HL-60/S4 (cell line): ENCODE measurements at regions not wholly inside any gene's neighbourhood (a gene's known extent, or its start where the extent isn't known, plus 50 kb on each side); places are given as distances from the start of the nearest gene placed in this dataset.
"Not testable (repeated sequence)": the region's sequence is repeated elsewhere in the genome, so short reads cannot be mapped to it uniquely, and the experiment has no call there.

Experiments
- in situ Hi-C: fragments of 300-500 bp; cut with MboI; formaldehyde crosslinking; loops from 2 replicates; pipeline ENCODE4 v1.14.3; 2022; ENCODE audit warnings: low sequenced_read_pairs

DNA sequence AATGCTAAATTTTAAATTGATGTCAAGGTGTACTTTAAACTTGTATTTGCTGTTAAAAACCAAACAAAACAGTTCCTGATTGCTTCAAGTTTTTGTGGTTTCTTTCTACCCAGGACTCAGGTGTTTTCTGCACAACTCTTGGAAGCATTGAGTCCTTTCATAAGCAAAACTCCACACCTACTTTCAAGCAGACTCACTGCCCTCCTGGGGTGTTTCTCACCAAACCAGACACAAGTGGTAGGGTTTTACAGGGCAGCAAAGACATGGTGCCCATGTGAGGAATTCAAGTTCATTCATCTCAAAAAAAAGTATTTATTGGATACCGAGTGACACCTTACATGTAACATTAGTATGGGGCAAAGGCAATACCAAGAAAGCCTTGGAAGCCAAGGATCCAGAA is 146.7 kb upstream of the BNIP2 start:
- in situ Hi-C loops: no loop called here

DNA sequence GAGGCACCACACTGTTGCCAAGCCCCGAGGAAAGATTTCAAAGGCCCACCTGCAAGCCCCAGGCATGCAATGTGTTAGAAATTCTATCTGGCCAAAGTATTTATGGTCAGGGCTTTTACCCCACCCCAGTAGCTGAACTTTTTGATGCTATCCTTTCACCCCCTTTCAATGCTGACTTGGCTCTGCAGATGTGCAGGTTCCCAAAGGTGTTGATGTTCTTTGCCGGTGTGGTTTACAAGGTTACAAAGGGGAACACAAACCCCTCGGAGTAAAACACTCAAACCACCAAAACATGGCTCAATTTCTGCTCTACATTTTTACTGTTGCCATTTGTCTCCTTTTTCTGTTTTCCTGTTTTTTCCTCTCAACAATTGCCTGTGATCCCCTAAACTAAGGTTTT is 145.4 kb upstream of the BNIP2 start:
- in situ Hi-C loops: no loop called here

DNA sequence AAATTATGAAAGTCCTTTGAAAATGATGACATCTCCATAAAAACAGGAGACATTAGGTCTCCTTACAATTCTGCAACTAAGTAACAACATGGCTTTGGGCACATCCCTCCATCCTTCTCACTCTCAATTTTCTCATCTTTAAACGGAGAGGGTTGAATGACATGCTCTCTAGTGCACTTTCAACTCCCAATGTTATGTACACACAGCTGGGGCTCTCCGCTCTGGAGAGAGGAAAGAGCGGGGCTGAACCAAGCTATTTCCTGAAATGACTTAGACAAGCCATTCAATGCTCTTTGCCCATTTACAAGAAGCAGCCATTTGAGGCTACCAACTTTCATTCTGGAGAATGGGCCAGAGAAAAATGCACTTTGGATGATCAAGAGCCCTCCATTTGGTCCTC is 144.2 kb upstream of the BNIP2 start:
- in situ Hi-C loops: no loop called here

DNA sequence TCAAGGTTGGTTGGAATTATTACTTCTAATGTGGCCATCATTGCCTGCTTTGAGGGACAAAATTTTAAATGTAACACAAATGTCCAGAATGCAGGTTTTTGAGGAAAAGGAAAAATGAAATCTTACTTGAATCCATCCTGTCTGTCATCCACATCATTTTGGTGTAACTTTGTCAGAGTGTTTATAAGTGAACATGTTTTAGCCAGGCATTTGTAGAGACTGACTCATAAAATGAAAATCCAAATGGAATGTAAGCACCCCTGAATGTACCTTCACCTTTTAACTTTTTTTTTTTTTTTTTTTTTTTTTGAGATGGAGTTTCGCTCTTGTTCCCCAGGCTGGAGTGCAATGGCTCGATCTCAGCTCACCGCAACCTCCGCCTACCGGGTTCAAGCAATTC is 141.8 kb upstream of the BNIP2 start:
- in situ Hi-C loops: no loop called here

DNA sequence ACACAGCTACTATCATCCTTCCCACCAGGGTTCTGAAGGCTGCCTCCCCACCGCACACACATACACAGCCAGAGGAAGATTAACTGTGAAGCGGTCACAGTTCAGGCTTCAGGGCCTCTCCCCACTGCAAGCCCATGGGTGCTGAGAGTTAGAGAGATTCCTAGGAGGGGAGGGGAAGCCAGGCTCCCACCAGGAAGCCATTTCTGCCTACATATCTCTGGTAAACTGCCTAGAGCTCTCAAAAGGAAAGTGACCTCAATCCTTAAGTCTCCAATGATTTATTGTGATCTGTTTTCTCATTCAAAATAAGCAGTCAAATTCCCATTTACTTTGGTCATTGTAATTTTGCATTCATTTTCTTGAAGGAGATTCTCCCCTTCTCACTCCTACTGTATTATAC is 141.0 kb upstream of the BNIP2 start:
- in situ Hi-C loops: no loop called here

DNA sequence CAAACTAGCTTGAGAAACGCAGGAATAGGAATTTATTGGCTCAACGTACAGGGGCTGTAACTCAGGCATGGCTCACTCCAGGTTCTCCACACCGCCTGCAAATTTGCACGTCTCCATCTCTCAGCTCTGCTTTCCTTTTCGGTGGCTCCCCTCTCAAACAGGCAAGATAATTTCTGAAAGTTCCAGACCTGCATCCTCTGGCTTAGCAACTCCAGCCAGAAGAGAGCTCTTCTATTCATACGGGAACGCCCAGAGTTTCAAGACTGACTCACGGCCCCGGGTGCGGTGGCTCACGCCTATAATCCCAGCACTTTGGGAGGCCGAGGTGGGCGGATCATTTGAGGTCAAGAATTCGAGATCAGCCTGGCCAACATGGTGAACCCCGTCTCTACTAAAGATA is 139.7 kb upstream of the BNIP2 start:
- in situ Hi-C loops: no loop called here

DNA sequence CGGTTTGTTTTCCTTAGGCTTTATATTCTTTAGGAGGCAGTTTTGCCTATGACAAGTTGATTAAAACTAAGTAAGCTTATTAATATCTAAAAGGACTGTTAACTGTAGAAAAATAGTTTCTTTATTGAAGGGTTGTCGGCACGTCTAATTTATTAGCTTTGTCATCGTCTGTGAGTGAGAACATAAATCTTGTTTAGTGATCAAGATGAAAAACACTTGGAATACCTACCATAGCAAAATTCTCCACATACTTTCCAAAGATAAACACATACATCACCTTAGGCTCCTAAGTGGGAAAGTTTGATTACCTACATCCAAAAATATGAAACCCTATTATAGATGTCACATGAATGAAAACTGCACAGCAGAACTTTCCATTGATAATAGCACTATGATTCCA is 139.1 kb upstream of the BNIP2 start:
- in situ Hi-C loops: no loop called here

DNA sequence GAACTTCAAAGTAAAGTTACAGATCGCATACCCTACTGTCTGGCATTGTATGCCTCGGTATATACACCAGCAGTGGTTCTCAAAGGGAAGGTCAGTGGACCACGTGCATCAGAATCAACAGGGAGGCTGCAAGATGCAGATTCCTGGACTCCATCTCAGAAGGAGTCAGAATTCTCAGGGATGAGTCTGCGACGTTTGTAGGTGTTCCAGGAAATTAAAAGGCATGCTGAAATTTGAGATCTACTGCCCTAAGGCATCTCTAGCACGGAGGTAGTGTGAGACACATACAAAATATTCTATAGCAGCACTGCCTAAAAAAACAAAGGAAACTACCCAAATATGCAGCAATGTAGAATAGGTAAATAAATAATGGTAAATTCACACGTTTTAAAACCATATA is 136.8 kb upstream of the BNIP2 start:
- in situ Hi-C loops: no loop called here

DNA sequence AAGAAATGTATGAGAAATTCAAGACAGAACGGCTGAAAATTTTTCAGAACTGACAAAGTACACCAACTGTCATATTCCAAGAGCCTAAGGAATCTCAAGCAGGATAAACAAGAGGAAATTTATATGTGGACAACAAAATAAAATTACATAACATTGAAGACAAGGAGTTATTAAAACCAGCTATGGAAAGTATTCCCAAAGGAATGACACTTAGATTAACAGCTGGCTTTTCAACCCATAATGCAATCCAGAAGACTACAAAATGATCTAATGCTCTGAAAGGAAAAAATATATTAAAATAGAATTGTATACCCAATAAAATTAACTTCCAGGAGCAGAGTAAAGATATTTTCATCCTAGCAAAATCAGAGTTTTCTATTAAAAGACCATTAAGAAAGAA is 132.2 kb upstream of the BNIP2 start:
- in situ Hi-C loops: no loop called here

DNA sequence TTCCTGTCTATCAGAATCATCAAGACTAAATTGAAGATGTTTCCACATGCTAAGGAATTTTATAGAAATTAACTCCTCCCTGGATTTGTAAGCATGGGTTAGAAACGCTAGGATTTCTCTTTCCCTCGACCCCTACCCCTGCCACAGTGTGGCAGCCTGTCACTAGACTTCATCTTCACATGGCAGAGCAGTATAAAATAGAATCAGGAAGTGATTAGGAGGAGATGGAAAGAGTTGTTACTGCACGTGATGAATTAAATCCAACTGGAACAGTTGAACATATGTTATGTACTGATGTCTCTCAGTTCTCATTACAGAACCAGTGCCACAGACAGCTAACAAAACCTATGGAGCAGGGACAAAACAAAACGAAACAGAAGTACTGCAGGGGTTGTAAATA is 130.0 kb upstream of the BNIP2 start:
- in situ Hi-C loops: no loop called here

DNA sequence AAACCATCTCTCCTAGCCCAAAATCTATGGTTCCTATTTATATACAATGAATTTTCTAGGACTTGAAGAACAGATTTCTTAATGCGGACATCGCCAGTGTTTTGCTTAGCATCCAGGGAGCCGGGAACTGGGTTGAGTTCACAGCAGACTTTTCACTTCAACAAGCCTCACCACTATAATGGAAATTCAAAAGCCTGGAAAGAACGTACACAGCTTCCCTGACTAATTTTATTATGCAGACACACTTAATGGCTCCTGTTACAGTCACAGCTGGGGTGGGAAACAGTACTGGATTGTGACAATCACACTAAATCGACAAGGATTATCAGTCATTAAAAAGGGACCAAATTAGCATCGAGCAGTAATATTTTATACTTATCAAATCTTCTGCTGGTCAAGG is 129.2 kb upstream of the BNIP2 start:
- in situ Hi-C loops: no loop called here

DNA sequence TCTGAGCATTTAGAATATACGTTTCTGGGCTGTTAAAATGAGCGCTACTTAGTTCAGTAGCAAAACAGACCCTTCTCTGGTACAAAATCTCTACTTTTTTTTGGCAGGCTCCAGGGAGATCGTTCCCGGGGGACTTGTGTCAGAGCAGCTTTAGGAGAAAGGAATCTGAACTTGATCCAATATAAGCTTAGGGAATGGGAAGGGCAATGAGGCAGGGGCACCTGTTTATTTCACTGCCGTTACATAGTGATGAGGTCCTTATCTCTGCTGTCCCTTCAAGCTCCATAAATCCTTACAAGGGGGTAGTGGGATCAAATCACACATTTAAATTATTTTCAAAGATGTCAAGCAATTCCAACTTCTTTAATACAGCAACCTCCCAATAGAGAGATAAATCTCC is 128.7 kb upstream of the BNIP2 start:
- in situ Hi-C loops: no loop called here

DNA sequence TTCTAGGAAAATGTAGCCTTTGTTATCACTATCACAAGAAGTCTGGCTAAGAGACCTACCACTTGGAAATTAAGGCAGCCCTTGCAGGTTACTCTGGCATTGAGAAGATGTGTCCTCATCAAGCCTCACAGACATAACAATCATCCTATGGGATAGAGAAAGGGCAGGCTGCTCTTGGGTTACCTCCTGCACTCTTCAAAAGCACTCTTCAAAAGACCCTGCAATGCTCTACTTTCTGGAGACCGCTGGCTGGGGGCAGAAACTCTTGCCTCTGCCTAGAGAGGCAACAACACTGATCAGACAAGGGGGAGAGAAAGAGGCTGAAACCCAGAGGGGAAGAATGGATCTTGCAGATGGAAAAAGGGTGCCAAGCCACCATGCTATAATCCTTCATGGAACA is 127.9 kb upstream of the BNIP2 start:
- in situ Hi-C loops: no loop called here

DNA sequence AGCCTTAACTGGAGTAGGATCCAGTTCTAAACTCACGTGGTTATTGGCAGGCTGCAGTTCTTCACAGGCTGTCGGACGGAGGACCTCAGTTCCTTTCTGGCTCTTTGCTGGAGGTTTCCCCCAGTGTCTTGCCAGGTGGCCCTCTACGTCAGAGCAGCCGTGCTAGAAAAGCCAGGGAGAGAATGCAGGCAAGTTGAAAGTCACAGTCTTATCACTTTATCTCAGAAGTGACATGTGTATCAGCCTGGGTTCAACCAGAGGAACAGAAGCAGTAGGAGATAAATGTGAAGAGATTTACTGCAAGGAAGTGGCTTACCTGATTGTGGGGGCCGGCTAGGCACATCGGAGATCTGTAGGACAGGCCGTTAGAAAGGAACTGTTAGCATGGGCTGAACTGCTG is 125.3 kb upstream of the BNIP2 start:
- in situ Hi-C loops: no loop called here

DNA sequence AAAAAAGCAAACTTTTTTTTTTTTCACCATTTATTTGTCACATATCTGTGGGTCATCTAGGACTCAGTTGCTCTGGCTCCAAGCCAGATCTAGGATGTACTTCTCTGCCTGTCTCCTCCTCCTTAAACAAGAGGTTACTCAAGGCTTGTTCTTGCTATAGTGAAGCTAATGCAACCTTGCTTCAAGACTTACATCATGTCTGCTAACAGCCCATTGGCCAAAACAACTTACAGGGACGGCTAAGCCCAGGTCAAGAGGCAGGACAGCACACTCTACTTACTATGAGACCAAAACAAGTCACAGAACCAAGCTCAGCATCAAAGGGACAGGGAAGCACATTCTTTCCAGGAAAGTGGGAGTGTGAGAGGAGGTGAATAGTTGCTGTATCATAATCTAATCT is 123.8 kb upstream of the BNIP2 start:
- in situ Hi-C loops: no loop called here

DNA sequence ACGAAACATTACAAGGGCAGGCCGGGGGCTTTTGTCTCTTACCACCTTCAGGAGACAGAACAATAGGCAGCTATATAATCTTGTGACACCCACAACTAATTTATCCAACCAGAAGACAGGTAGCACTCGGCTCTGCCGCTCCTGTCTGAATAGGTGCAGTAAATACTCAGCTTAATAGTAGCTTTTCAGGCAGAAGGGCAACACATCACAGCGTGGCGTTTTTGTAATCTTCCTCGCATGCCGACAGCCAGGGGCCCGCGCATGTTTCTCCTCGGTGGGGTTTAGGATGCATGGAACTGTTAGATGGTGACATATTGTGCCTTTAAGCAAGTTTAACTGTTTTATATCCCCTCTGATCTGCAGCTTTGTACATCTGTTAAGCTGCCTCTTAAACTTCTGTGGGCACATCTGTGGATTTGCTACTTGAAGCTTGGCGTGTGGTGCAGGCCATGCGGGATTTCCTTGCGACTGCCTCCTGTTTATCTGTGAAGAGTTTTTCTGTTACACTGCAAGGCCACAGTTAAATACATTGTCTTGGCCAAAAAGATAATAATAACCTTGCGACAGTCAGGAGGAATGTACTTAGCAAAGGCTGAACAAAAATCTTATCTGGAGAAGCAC is 123.2 kb upstream of the BNIP2 start:
- in situ Hi-C loops: no loop called here

DNA sequence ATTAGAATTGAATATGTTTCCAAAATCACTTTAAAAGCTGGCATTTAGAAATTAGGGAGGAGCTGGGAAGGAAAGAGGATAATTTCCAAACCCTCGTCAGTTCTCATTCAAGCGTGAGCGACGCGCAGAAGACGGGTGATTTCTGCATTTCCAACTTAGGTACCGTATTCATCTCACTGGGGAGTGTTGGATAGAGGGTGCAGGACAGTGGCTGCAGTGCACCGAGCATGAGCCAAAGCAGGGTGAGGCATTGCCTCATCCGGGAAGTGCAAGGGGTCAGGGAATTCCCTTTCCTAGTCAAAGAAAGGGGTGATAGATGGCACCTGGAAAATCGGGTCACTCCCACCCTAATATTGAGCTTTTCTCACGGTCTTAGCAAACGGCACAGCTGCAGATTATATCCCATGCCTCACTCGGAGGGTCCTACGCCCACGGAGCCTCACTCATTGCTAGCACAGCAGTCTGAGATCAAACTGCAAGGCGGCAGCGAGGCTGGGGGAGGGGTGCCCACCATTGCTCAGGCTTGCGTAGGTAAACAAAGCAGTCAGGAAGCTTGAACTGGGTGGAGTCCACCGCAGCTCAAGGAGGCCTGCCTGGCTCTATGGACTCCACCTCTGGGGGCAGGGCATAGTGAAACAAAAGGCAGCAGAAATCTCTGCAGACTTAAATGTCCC is 114.3 kb upstream of the BNIP2 start:
- in situ Hi-C loops: not testable (repeated sequence)

DNA sequence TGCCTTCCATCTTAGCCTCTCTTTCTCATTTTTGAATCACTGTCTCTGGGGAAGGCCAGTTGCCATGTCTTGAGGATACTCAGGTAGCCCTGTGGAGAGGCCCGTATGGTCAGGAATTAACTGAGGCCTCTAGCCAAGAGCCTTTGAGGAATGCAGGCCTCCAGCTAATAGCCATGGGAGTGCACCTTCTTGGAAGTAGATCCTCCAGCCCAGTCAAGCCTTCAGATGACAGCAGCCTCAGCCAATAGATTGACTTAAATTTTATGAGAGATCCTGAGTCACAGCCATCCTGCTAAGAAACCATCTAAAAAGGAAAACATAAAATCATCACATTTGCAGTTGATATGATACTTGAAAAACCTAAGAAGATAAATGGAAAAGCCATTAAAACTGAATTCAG is 112.5 kb upstream of the BNIP2 start:
- in situ Hi-C loops: no loop called here

DNA sequence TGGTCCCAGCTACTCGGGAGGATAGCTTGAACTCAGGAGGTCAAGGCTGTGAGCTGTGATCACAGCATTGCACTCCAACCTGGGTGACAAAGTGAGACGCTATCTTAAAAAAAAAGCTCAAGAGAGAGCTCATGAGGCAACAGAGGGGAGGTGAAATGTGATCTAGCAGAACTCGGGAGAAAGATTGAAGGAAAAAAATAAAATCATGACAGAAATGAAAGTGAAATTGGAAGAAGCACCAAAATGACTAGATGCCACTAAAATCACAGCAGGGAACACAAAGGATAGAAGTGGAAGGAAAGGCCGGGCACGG is 109.4 kb upstream of the BNIP2 start:
- in situ Hi-C loops: no loop called here

DNA sequence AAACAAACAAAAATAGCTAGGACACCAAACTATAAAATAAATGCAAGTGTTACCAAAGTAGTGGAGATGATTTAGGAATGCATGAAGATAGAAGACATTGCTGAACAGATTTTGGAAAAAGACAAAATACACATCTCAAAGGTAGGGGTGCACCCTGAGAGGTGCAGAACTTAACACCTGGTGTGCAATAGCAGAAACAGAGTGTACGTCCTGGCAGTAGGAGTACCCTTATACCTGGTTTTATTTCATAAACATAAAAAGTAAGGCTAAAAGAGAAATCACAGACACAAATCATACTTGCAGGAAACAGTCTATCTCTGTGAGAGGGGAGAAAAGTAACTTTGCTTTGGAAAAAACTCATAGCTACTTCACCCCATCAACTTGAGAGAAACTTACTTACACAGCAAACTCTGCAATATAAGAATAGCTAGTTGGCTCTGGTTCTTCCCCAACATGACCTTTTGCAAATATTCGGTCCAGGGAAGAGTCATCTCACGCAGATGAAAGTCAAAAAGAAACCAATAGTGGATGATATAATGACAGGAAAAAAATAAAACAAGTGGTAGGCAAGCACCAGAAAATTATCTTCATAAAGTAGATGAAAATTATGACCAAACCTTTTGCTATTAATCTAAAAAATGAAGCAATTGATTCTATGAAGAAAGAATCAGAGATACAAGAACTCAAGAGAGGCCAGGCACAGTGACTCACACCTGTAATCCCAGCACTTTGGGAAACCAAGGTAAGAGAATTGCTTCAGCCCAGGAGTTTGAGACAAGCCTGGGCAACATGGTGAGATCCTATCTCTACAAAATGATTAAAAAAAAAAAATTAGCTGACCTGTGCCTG is 108.9 kb upstream of the BNIP2 start:
- in situ Hi-C loops: no loop called here

DNA sequence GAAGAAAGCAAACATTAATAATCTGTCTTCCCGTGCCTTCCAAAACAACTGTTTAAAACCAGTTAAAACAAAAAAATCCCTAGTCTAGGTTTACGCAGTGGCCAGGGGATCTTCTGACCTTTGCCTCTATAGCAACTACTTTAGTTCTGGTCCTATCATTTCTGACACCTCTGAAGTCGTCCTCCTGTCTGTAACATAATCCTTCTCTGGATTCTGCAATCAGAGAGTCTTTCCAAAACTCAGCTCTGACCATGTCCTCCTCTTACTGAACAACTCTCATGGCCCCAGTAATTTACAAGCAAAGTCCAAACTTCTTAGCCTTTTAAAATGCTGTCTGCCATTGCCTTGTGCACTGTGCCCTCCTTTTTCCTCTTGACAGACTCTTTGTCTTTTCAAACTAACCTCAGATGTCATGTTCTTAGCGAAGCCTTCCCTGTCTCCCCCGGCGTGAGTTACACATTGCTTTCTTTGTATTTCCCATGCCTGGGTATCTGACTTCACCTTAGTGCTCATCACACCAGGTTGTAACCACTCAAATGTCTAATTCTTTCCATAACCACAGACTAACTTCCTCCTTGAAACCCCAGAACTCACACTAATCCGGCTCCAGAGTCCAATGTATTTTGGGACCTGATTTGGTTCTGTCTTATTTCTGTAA is 105.2 kb upstream of the BNIP2 start:
- in situ Hi-C loops: no loop called here

DNA sequence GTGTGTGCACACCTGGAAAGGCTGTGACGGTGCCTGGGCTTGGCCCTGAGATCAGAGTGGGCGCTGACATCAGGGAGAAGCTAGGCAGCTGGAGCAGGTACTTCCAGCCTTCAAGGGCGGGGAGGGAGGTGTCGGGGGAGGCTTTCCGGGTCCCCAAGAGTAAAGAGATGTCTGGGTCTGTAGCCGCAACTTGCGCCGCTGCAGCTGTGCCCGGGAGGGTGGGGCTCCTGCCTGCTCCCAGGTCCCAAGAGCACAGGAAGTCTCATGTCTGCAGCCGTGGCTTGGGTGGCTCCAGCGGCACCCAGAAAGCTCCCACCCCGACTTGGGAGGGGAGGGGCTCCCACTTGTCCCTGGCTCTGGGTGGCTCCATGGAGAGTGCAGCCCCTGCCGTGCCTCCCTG is 103.2 kb upstream of the BNIP2 start:
- in situ Hi-C loops: no loop called here
